ENCODE measurements at regions not wholly inside any gene's neighbourhood (a gene's known extent, or its start where the extent isn't known, plus 50 kb on each side); places are given as distances from the start of the nearest gene placed in this dataset.

DNA sequence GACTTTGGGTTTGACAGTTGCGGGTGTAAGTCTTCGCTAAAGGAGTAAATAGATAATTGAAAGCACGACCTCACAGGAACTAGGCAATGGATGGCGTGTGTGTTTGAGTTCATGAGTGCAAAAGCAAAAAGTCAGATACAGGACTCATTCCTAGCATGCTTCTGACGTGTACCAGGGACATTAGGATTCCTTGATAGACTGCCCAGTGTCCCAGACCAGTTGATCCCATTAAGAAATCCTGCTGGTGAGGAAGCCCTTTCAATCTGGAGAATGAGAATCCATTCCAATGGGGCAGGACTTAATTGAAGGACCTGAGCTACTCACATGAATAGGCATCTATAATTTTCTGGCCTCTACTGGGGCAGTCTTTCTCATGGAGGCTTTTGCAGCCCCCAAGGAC lies 235.4 kb downstream of the RAD51AP2 start:
- ChIA-PET CTCF (no interaction called here), POLR2A (no interaction called here)
- WGBS (ENCODE audit: insufficient coverage): 94% methylated on average over 5 of the region's 5 CpGs
- H3K9me3 ChIP-seq (ENCODE audit: control extremely low read depth in 1 of 3, control insufficient read depth in 2 of 3, insufficient read depth in 1 of 3, low read length in 2 of 3): no peaks in the 10 kb centered on the region
- Mint-ChIP-seq H3K27ac (no peak overlapping the region), H3K4me1 (peaks cover 3% of the 10 kb centered on the region), H3K27me3 (no peaks in the 10 kb centered on the region), H3K4me3 (no peak overlapping the region), H3K9me3 (ENCODE audit: insufficient read depth) (no peaks in the 10 kb centered on the region)
- no peaks in the 10 kb centered on the region for H3K27me3 ChIP-seq (replicated peaks in 1 of 4; ENCODE audit: control extremely low read depth in 1 of 4, control insufficient read depth in 3 of 4, insufficient read depth in 4 of 4, low read length in 3 of 4)
- H3K79me2 ChIP-seq (ENCODE audit: control insufficient read depth, insufficient read depth, low read length): no peaks in the 10 kb centered on the region
- H3K9ac ChIP-seq (ENCODE audit: low read length): no peak overlapping the region
- H3K36me3 ChIP-seq (replicated peaks in 1 of 2; ENCODE audit: control extremely low read depth in 1 of 2, control insufficient read depth in 1 of 2, extremely low read depth in 1 of 2, insufficient read depth in 2 of 2, low read length in 1 of 2): no peaks in the 10 kb centered on the region
- no peak overlapping the region for H2AFZ ChIP-seq (ENCODE audit: insufficient read depth, low read depth, low read length, poor library complexity, severe bottlenecking)
- TF ChIP-seq, protein P1, sequence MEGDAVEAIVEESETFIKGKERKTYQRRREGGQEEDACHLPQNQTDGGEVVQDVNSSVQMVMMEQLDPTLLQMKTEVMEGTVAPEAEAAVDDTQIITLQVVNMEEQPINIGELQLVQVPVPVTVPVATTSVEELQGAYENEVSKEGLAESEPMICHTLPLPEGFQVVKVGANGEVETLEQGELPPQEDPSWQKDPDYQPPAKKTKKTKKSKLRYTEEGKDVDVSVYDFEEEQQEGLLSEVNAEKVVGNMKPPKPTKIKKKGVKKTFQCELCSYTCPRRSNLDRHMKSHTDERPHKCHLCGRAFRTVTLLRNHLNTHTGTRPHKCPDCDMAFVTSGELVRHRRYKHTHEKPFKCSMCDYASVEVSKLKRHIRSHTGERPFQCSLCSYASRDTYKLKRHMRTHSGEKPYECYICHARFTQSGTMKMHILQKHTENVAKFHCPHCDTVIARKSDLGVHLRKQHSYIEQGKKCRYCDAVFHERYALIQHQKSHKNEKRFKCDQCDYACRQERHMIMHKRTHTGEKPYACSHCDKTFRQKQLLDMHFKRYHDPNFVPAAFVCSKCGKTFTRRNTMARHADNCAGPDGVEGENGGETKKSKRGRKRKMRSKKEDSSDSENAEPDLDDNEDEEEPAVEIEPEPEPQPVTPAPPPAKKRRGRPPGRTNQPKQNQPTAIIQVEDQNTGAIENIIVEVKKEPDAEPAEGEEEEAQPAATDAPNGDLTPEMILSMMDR (IDR thresholded peaks at IDR 0.05): no peak
- TF ChIP-seq EZH2 (IDR thresholded peaks at IDR 0.05; ENCODE audit: borderline replicate concordance, insufficient read depth, low read depth, low read length, poor library complexity, severe bottlenecking): no peak
- no peaks in the 10 kb centered on the region for H3K4me1 ChIP-seq (ENCODE audit: control insufficient read depth in 2 of 2, insufficient read depth in 2 of 2, low read length in 2 of 2)
- ATAC-seq (ENCODE audit: low read depth) (no peak), DNase-seq (no peak)
- no peaks in the 10 kb centered on the region for H4K20me1 ChIP-seq (ENCODE audit: control insufficient read depth, insufficient read depth, low read length, poor library complexity, severe bottlenecking)
- intact Hi-C loops (cut with micrococcal nuclease): no loop called here
- no peak overlapping the region for H3K4me2 ChIP-seq (replicated peaks; ENCODE audit: low read depth, low read length, poor library complexity, severe bottlenecking)
- H3K27ac ChIP-seq (ENCODE audit: low read length in 2 of 2): no peak overlapping the region
- H3K4me3 ChIP-seq (ENCODE audit: control extremely low read depth in 1 of 5, extremely low read depth in 1 of 5, insufficient read depth in 1 of 5, low read depth in 2 of 5, low read length in 4 of 5): no peak overlapping the region

DNA sequence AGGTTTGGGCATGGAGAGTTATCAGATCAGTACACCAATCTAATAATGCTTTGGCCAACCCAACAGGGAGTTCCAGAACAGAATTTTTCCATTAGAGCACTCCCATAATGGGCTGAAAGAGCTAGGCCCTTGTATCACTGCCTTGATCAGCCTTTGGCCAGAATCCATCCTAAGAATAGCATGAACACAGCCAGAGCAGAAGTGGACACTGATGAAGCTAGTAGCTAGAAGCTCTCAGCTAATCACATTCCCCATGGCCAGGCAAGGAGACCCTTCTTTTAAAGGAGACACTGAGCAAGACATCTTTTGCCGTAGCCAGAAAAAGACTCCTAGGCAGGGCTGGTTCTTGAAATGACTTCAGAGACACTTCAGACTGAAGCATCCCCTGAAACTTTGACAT lies 236.0 kb downstream of the RAD51AP2 start:
- Histone ChIP-seq H3K27me3 (replicated peaks in 1 of 4; ENCODE audit: control extremely low read depth in 1 of 4, control insufficient read depth in 3 of 4, insufficient read depth in 4 of 4, low read length in 3 of 4) (no peaks in the 10 kb centered on the region), H4K20me1 (ENCODE audit: control insufficient read depth, insufficient read depth, low read length, poor library complexity, severe bottlenecking) (no peaks in the 10 kb centered on the region), H3K4me2 (replicated peaks; ENCODE audit: low read depth, low read length, poor library complexity, severe bottlenecking) (no peak overlapping the region), H2AFZ (ENCODE audit: insufficient read depth, low read depth, low read length, poor library complexity, severe bottlenecking) (no peak overlapping the region), H3K9me3 (ENCODE audit: control extremely low read depth in 1 of 3, control insufficient read depth in 2 of 3, insufficient read depth in 1 of 3, low read length in 2 of 3) (no peaks in the 10 kb centered on the region), H3K79me2 (ENCODE audit: control insufficient read depth, insufficient read depth, low read length) (no peaks in the 10 kb centered on the region), H3K27ac (ENCODE audit: low read length in 2 of 2) (no peak overlapping the region), H3K4me3 (ENCODE audit: control extremely low read depth in 1 of 5, extremely low read depth in 1 of 5, insufficient read depth in 1 of 5, low read depth in 2 of 5, low read length in 4 of 5) (no peak overlapping the region), H3K4me1 (ENCODE audit: control insufficient read depth in 2 of 2, insufficient read depth in 2 of 2, low read length in 2 of 2) (no peaks in the 10 kb centered on the region), H3K36me3 (replicated peaks in 1 of 2; ENCODE audit: control extremely low read depth in 1 of 2, control insufficient read depth in 1 of 2, extremely low read depth in 1 of 2, insufficient read depth in 2 of 2, low read length in 1 of 2) (no peaks in the 10 kb centered on the region), H3K9ac (ENCODE audit: low read length) (no peak overlapping the region)
- no peaks in the 10 kb centered on the region for H3K27me3 Mint-ChIP-seq
- DNase-seq (no peak), ATAC-seq (ENCODE audit: low read depth) (no peak)
- ChIA-PET CTCF (no interaction called here), POLR2A (no interaction called here)
- H3K4me1 Mint-ChIP-seq: peaks cover 3% of the 10 kb centered on the region
- H3K4me3 Mint-ChIP-seq: no peak overlapping the region
- H3K9me3 Mint-ChIP-seq (ENCODE audit: insufficient read depth): no peaks in the 10 kb centered on the region
- H3K27ac Mint-ChIP-seq: no peak overlapping the region
- TF ChIP-seq EZH2 (IDR thresholded peaks at IDR 0.05; ENCODE audit: borderline replicate concordance, insufficient read depth, low read depth, low read length, poor library complexity, severe bottlenecking): no peak
- TF ChIP-seq, protein P1 (IDR thresholded peaks at IDR 0.05): no peak
- intact Hi-C loops (cut with micrococcal nuclease): no loop called here
- 100% methylated on average over 1 of the region's 1 CpG for WGBS (ENCODE audit: insufficient coverage)
